NCI-H2081 (cell line): ENCODE measurements at regions not wholly inside any gene's neighbourhood (a gene's known extent, or its start where the extent isn't known, plus 50 kb on each side); places are given as distances from the start of the nearest gene placed in this dataset.
A peak's percentile ranks its signal among the peaks of the same experiment; 100 is the strongest.

ENCODE experiments used
- DNase-seq, 2 experiments: peaks; one replicate each; lab custom pipeline; 2025; lab: John Stamatoyannopoulos, UW

GRCh38 chr10:36224431-36224985 lies 582.4 kb upstream of the FZD8 start:
- no peak for DNase-seq

DNA sequence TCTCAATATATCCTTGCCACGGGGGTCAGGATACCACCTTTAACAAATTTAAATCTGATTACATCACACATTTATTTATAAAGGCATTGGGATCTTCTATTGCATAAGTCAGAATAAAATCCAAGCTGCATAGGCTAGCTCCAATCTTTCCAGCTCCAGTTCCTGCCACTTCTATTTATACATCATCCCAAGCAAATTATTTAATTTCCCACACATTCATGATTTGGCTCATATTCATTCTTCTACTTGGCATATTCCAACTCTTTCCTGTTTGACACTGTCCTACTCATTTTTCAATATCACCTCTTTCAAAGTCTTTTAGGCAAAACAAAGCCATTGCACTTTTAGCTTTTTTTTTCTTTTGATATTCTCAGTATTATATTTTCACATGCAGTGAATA lies 579.0 kb upstream of the FZD8 start:
- DNase-seq = no peak

DNA sequence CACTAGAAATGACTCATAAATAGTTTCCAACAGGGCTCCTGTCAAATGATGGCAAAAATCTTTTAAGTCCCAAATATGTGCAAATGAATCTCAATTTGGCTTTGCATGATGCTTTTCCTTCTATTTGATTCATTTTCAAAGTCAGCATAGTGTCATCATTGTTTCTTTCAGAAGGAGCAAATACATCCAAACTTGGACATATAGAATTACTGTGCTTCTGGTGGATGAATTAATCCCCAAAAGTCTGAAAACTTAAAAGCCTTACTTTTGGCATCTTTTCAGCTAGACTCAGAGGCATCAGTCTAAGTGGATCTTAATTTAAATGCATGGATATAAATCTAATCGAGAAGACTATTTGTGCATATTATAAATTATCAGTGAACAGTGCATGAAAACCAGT lies 578.1 kb upstream of the FZD8 start:
- no peak for DNase-seq

DNA sequence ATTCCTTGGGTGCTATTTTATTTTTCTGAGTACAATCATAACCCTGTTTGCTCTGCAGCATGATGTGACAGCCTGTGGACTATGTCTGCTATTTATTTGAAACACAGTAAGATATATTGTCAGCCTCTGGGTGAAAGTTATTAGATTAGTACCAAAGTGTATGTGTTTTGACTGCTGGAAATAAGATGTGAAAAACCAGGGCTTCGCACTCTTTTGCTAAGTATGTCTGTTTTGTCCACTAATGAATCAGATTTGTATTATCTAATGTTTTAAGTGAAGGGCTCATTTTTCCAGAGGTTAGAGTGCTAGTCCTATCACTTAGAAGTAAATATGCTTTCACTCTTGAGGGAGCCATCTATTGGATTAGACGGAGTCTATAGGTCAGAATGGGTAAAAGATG lies 569.8 kb upstream of the FZD8 start:
- no peak for DNase-seq

- DNase-seq = no peak
Measured at GRCh38 chr10:36209480-36209879, 567.4 kb upstream of the FZD8 start.

- DNase-seq = no peak
Measured at GRCh38 chr10:36202881-36203280, 560.8 kb upstream of the FZD8 start.

GRCh38 chr10:36200577-36200976 lies 558.5 kb upstream of the FZD8 start:
- no peak for DNase-seq

- DNase-seq = no peak
Measured at GRCh38 chr10:36198322-36198721, 556.2 kb upstream of the FZD8 start.

GRCh38 chr10:36195364-36195763 lies 553.3 kb upstream of the FZD8 start:
- DNase-seq = no peak

GRCh38 chr10:36194276-36194675 lies 552.2 kb upstream of the FZD8 start:
- no peak for DNase-seq

GRCh38 chr10:36191009-36191408 lies 548.9 kb upstream of the FZD8 start:
- no peak for DNase-seq

DNA sequence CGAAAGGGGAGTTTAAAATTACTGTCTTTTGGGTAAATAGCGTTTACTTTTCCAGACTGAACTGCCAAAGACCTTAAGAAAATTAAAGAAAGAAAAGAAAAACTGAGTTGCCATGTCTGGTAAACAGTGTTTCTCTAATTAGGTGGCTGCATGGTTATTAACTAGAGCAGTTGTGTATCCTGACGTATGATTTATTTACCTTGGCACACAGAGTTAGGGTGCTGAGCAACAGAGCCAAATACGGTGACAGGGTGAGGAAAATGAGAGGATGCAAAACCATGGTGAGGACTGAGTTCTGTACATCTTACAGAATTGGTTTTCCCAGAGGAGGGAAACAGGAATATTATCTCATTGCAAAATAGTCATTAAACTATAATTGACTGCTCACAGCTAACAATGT lies 546.4 kb upstream of the FZD8 start:
- DNase-seq = peak; percentile 29 to 64

- DNase-seq = peak in 1 of 2 experiments; percentile 23
Measured at GRCh38 chr10:36188080-36188453, 546.0 kb upstream of the FZD8 start.

DNA sequence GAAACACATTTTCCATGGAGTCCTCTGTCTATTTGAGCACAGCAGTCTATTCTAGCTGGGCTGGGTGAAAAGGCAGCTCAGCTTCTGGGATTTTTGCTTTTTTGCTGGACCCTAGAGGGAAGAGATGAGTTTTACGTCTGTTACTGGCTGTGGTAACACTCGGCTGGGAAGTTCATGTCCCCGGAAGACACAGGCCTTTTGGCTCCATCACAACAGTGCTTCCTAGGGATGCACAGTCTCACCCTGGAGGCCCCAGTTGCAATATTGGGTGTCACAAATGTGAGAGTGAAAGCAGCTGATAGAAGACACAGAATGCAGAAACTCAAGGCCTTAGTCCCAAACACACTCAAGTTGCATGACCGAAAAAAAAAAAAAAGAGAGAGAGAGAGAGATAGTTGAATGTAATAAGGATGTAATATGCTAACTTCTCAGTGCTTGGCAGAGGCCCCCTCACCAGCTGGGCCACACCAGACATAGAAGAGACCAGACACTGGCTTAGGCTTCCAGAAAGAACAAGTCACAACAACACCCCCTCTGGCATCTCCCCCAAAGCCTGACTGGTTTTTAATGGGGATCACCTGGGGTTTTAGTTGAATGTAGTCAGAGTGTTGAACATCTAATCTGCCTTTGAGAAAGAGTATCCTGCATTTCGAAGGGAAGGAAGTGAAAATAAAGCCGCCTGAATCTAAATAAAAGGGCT lies 545.4 kb upstream of the FZD8 start:
- no peak for DNase-seq

GRCh38 chr10:36185097-36185496 lies 543.0 kb upstream of the FZD8 start:
- DNase-seq = no peak

GRCh38 chr10:36183726-36184125 lies 541.6 kb upstream of the FZD8 start:
- DNase-seq = no peak

- no peak for DNase-seq
Measured at GRCh38 chr10:36183056-36183455, 541.0 kb upstream of the FZD8 start.

GRCh38 chr10:36182606-36183005 lies 540.5 kb upstream of the FZD8 start:
- no peak for DNase-seq

- no peak for DNase-seq
Measured at GRCh38 chr10:36182179-36182566, 540.1 kb upstream of the FZD8 start.

- no peak for DNase-seq
Measured at GRCh38 chr10:36181426-36182178, 539.5 kb upstream of the FZD8 start.

GRCh38 chr10:36178616-36179015 lies 536.5 kb upstream of the FZD8 start:
- DNase-seq = no peak

GRCh38 chr10:36177071-36177470 lies 535.0 kb upstream of the FZD8 start:
- no peak for DNase-seq

- DNase-seq = no peak
Measured at GRCh38 chr10:36175954-36176353, 533.9 kb upstream of the FZD8 start.

- DNase-seq = no peak
Measured at GRCh38 chr10:36173364-36173763, 531.3 kb upstream of the FZD8 start.
